M059J (cell line): ENCODE measurements at regions not wholly inside any gene's neighbourhood (a gene's known extent, or its start where the extent isn't known, plus 50 kb on each side); places are given as distances from the start of the nearest gene placed in this dataset.

Source experiments
- DNase-seq: peaks from one replicate; pipeline ENCODE4 v3.0.0-alpha.2; 2012; ENCODE audit warnings: low read depth

DNA sequence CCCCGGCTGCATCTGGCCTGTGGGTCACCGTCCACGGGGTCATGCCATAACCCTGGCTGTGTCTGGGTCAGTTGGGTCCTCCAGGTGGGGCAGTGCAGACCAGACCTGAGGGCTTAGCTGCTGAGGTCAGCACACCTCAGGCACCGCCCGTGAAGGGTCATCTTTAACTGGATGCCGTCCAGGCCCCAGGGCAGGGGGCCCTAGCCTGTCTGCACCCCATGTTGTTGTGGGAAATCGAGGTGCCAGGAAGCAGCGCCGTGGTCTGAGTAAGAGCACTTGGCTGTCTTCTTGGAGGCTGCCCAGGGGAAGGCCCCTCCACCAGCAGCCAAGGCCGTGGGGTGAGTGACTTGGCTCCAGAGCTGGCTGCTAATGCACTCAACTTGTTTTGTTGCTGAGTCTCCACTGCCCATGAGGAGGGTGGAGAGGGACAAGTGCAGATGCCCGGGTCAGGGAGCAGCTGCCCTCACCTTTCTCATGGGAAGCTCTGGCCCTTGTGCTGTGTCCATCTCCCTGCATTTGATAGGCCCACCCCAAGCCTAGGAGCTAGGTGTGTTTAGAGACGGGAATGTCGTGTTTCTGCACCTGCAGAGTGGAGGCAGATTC, 317.2 kb downstream of the TMEM121 start:
- no peak for DNase-seq

DNA sequence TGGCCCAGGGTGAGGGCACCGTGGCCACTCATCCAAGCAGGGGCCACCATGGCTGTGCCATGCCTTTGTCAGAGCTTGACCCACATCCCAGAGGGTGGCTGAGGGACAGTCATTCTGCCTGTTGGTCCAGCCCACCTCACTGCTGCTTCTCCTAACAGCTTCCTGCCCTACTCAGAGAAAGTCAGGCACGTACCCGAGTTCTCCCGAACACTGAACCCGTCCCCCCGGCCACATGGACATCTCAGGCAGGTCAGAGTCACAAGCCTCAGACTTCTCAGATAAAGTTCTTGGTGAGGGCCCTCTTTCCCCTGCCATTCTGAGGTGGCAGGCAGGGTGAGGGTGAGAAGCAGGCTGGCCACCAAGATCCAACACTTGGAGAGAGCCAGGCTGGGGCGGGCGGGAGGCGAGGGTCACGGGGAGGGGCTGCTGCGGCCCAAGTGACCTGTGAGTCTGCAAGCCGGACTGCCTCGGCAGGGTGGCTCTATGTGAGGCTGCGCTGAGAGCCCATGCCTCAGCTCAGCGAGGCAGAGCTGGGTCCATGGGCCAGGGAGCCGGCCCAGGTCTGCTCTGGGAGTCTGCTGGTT, 317.8 kb downstream of the TMEM121 start:
- no peak for DNase-seq

DNA sequence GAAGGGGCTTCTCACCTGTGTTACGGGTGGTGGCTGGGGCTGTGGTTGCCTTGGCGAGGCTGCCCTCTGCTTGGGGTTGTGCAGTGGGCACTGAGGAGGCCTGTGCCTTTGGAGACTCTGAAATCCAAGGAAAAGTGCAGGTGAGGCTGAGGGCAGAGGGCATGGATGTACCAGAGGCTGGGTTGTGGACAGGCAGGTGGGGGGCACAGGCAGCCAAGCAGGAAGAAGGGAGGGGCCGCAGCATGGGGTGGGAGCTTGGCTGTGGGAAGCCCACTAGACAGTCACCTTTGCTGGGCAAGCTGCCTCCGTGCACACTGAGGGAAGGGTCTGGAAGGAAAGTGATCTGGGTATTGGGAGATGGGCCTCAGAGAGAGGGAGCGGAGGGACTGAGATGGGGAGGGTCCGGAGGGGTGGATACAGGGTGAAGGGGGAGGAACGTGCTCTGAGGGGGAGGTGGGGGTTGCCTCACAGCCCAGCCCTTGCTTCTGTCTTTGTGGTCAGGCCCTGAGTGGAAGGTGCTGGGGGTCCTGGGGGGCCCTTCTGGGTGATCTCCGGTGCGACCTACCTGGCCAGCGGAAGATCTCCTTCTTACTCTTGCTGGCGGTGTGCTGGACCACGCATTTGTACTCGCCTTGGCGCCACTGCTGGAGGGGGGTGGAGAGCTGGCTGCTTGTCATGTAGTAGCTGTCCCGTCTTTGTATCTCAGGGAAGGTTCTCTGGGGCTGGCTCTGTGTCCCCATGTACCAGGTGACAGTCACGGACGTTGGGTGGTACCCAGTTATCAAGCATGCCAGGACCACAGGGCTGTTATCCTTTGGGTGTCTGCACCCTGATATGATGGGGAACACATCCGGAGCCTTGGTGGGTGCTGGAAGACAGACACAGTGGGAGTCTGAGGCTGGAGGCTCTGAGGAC, 318.7 kb downstream of the TMEM121 start:
- no peak for DNase-seq

DNA sequence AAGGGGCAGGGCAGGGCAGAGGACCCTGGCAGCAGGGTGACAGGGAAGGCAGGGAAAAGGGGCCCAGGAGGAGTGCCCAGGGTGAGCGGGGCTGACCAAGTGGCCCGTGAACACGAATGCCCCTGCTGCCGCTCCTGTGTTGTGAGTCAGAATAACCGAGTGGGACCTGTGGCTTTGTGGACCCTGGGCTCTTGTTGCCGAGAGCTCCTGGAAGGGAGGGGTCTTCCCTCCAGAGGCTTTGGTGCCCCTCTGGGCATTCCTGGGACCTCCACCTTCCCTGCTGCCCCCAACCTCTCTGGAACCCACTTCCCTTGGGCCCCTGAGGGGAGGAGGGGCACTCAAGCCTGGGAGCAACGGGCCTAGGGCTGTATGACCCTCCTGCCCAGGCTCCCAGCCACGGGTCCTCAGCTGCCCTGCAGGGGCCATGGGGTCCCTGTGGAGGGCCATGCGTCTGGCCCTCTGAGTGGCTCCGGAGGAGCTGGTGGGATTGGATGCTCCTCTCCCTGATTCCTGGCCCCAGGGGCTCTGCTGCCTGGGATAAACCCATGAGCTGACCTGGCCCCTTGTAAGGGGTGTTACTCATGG, 319.4 kb downstream of the TMEM121 start:
- no peak for DNase-seq

DNA sequence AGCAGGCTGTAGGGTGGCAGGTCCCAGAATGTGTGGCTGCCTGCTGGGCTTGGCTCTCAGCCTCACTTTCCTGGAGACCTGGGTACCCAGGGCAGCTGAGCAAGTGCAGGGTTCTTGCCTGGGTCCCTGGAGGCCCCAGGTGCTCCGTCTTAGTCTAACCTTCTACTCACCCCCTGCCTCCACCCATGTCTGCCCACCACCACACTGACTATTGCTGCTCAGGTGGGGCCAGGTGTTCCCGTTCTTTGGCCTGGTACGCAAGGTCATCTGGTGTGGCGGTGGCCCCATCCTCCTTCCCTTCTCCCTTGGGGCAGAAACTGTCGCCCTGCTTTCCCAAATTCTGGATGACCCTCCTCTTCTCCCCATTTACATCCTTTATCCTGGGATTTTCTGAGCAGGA, 319.9 kb downstream of the TMEM121 start:
- no peak for DNase-seq

DNA sequence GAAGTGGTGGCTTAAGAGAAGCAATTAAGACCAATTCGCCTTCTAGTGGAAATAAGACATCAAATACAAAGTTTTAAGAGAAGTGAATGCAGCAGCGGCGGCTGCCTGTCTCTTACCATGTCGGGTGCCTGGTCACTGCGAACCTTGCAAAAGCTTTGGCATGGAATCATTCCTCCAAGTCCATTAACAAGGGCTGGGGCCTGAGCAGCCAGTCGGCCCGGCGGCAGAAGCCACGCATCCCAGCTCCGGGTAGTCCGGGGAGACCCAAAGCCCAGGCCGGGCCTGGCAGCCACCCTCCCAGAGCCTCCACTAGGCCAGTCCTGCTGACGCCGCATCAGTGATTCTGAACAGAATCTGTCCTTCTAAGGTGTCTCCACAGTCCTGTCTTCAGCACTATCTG, 321.0 kb downstream of the TMEM121 start:
- DNase-seq: no peak

DNA sequence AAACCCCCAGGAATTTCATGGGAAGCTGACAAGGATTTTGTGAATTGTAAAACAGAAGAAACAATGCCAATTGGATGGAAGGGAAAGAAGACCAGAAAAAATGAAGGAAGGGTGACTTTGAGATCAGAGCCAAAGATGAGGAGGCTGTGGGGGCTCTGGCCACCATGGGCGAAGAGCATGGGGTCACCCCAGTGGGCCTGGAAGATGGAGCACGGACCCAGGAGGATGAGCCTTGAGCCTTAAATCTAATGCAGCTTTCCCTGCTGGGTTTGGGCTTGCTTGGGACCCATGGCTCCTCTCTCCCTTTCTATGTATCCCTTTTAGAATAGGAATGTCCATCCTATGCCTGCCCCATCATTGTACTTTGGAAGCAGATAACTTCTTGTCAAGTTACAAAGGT, 322.2 kb downstream of the TMEM121 start:
- no peak for DNase-seq

DNA sequence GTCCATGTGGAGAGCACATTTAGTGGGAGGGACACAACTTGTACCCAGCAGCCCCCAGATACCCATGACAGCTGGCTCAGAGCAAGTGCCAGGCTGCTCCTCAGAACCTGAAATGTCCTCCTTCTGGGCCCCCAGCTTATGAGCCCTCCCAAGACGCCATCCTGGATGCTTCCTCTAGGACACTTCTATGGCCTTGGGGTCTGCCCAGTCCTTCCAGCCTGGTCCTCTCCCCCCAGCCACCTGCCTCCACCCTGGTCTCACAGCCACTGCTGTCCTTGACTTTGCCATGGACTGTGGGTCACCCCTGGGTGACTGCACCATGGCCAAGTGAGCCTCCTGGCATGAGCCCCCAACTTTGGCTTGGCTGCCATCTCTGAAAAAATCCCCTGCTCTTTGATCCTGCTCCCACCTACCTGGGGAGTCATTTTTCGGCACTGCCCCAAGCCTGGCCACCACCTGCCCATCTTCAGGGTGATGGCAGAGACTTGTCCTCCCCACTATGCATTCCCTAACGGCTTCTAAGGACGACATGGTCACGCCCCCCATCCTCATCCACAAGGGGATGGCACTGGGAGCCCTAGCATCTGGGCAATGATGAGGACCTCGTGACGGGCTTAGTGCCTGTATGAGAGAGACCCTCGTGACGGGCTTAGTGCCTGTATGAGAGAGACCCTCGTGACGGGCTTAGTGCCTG, 323.7 kb downstream of the TMEM121 start:
- DNase-seq: no peak

DNA sequence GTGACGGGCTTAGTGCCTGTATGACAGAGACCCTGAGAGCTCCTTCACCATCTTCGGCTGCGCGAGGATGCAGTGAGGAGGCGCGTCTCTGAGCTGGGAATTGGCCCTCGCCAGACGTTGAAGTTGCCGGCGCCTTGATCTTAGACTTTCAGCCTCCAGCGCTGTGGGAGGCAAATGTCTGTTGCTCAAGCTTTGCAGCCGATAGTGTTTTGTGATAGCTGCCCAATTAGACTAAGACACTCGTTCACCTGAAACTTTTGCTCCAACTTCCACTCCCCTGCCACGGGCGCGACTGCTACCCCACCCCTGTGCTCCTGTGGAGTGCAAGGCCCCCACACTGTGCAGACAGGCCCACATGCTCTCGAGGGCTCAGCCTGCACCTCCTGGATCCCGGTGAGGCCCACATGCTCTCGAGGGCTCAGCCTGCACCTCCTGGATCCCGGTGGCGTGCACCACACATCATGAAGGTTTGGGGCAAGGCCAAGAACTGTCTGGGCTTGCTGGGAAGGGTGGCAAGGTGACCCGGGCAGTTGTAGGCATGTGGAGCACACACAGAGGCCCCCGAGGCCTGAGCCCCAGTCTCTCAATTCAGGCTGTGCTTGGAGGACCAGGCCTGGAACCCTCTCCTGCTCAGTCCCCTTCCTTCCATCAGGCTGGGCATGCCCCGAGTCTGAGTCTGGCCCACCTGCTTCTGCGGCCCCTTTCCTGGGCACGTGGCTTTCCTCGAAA, 324.6 kb downstream of the TMEM121 start:
- DNase-seq: no peak

DNA sequence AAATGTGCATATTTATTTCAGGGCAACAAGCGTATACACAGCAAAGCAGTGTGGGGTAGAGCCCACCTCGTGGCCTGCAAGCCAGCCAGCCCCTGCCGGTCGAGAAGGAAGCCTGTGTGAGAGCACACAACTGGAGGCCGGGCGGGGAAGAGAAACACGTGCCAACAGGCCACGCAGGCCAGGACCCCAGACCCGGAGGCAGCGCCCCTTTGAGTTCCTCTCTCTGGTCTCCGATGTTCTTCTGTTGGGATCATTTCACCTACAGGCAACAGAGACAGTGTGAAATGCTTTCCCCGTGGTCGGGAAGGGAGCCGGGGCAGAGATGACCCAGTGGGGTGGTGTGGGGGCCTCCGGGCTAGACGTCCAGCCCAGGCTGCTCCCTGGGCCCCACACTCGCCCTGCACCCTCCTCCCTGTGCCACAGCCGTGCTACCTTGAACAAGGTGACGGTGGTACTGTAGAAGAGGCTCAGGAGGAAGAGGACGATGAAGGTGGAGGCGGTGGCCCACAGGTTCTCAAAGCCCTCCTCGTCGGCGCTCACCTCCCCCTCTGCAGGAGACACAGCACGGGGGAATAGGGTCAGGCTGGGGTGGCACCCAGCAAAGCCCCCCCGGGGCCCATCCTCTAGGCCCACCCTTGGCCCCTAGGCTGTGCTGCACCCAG, 325.5 kb downstream of the TMEM121 start:
- DNase-seq: no peak

DNA sequence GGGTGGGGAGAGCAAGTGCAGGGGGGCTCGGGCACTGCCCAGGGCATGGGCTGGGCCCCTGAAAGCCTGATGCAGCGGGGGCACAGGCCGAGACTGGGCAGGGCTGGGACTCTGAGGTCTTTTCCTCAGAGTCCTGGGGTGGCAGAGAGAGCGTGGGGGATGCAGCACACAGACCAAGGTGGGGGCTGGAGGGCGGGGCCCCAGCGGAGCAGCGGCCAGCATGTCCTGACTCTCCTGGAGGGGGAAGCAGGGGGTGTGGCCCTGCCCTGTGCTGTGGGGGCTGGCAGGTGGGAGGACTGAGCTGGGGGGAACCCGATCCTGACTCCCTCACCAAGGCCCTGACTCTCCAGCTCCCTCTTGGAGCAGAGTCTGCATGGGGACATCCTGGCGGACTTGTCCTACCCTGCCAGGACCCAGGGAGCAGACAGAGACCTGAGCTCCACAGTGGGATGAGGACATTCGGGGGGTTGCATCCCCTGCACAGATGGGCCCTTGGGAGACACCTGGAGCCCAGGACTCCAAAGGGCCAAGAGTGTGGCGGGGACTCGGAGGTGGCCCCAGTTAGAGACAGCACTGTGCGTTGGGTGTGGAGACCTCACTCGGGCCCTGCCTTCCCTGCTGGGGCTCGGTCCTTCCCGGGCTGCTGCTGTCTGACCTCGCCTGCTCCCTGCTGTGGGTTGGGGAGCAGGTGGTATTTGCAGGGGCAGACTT, 326.1 kb downstream of the TMEM121 start:
- no peak for DNase-seq

DNA sequence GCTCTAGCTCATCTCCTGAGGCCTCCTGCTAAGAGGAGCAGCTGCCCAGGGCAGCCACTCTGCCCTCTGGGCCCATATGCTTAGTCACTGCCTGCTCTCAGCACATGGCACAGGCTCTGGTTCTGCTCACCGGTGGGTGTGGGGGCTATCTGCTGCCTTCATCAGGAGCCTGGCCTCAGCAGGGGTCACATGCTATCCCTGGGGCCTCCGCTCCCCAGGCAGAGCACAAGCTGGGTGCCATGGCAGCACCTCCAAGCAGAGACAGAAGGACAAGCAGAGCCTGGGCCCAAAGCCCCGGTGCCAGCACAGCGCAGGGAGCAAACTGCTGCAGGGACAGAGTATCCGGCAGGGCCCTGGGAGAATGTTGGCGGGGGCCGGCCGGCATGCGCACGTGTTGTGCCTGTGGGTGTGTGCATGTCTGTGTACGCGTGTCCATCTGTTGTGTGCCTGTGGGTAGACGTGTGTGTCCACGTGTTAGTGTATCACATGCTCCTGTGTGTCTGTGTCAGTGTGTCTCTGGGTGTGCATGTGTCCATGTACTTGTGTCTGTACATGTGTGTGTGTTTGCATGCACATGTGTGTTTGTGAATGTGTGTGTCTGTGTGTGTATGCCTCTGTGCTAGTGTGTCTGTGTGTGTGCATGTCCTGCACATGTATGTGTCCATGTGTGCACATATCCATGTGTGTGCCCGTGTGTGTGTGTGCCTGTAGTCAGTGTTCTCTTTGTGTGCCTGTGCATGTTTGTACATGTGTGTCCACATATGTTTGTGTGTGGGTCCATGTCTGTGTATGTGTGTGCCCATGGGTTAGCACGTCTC, 326.9 kb downstream of the TMEM121 start:
- no peak for DNase-seq

DNA sequence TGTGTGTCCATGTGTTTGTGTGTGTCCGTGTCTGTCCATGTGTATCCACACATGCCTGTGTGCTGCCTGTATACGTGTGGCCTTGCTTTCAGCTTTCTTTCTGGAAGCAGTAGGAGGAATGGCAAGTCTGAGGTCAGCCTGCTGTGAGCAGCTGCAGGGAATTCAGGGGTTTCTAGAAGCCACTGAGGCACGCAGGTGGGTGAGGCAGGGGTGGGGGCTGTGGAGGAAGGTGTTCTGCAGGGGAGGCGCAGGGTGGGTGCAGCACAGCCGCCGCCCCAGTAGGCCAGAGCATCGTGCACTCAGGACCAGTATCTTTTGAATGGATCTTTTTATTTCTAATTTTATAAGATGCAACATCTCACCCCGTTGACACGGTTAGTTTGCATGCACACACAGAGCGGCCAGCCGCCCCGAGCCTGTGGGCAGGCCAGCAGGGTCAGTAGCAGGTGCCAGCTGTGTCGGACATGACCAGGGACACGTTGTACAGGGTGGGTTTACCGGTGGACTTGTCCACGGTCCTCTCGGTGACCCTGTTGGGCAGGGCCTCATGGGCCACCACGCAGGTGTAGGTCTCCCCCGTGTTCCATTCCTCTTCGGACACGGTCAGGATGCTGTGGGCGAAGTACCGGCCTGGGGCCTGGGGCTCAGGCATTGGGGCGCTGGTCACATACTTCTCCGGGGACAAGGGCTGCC, 327.7 kb downstream of the TMEM121 start:
- no peak for DNase-seq

DNA sequence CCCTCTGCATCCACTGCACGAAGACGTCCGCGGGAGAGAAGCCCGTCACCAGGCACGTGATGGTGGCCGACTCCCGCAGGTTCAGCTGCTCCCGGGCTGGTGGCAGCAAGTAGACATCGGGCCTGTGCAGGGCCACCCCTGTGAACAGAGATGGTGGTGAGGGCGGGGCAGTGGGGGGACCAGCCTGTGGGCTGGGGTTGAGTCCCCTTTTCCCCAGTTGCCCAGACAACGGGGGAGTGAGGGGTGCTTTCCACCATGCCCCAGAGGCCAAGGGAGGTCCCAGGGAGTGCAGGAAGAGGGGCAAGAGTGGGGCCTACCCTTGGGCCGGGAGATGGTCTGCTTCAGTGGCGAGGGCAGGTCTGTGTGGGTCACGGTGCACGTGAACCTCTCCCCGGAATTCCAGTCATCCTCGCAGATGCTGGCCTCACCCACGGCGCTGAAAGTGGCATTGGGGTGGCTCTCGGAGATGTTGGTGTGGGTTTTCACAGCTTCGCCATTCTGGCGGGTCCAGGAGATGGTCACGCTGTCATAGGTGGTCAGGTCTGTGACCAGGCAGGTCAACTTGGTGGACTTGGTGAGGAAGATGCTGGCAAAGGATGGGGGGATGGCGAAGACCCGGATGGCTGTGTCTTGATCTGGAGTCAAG, 328.3 kb downstream of the TMEM121 start:
- no peak for DNase-seq

DNA sequence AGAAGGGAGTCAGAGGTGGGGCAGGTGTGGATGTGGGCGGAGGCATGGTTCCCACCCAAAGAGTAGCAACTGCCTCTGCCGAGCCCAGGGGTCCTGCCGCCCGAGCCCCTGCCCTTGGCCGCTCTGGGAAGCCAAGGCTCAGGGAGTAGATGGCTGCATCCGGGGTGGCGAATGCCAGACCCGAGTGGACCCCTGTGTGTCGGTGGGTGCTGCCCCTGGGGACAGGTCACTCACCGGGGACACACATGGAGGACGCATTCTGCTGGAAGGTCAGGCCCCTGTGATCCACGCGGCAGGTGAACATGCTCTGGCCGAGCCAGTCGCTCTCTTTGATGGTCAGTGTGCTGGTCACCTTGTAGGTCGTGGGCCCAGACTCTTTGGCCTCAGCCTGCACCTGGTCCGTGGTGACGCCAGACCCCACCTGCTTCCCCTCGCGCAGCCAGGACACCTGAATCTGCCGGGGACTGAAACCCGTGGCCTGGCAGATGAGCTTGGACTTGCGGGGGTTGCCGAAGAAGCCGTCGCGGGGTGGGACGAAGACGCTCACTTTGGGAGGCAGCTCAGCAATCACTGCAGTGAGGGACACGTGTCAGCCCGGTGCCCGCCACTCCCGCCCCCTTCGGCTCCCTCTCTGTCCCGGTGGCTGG, 329.0 kb downstream of the TMEM121 start:
- DNase-seq: no peak

DNA sequence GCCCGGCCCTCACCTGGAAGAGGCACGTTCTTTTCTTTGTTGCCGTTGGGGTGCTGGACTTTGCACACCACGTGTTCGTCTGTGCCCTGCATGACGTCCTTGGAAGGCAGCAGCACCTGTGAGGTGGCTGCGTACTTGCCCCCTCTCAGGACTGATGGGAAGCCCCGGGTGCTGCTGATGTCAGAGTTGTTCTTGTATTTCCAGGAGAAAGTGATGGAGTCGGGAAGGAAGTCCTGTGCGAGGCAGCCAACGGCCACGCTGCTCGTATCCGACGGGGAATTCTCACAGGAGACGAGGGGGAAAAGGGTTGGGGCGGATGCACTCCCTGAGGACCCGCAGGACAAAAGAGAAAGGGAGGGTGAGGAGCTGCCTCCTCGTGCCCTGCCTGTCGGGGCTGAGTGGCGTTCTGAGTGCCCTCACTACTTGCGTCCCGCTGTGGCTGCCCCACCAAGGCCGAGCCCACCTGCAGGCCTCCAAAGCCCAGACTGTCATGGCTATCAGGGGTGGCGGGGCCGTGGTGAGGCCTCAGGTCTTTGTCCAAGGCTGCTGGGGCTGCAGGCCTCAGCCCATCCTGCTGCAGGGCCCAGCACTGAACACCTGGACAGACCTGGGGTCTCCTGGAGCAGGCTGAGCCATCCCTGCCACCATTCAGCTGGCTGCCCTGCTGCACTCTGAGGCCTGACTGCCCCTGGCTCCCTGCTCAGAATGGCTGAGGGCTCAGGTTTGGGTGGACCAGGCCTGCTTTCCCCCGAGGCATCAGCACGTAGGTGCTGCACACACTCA, 329.7 kb downstream of the TMEM121 start:
- no peak for DNase-seq

DNA sequence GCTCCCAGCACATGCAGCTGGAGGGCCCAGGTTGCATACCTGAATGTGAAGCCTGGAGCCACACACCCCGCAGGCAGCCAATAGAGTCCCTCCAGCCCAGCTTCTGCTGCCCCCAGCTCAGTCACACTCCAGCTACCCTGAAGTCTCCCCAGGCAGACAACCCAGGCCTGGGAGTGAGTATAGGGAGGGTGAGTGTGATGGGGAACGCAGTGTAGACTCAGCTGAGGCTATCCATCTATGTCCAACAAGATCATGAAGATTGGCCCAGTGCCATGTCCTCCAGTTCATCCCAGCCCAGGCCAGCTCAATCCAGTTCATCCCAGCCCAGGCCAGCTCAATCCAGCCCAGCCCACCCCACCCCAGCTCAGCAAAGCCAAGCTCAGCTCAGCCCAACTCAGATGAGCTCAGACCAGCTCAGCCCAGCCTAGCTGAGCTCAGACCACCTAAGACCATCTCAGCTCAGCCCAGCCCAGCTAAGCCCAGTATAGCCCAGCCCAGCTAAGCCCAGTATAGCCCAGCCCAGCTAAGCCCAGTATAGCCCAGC, 330.4 kb downstream of the TMEM121 start:
- no peak for DNase-seq
